ENCODE measurements at regions not wholly inside any gene's neighbourhood (a gene's known extent, or its start where the extent isn't known, plus 50 kb on each side); places are given as distances from the start of the nearest gene placed in this dataset.

GRCh38 chr11:130553306-130553705 lies 104.9 kb downstream of the ADAMTS15 start:
- ATAC-seq (ENCODE audit: low read depth), result no peak
- no peak for DNase-seq
- CTCF ChIA-PET, result no interaction called here
- Mint-ChIP-seq H3K27ac (no peak overlapping the region), H3K4me3 (no peak overlapping the region), H3K9me3 (no peaks in the 10 kb centered on the region), H3K27me3 (peaks cover 6% of the 10 kb centered on the region), H3K36me3 (ENCODE audit: low read depth) (no peaks in the 10 kb centered on the region), H3K4me1 (no peaks in the 10 kb centered on the region)
- no peak for TF ChIP-seq CTCF (IDR thresholded peaks at IDR 0.05)
- POLR2A ChIA-PET, result no interaction called here
- intact Hi-C loops (cut with micrococcal nuclease), result no loop called here

- POLR2A ChIA-PET, result no interaction called here
- TF ChIP-seq CTCF (IDR thresholded peaks at IDR 0.05), result no peak
These were observed 106.0 kb downstream of the ADAMTS15 start for GRCh38 chr11:130554241-130555055.

GRCh38 chr11:130555251-130555841 lies 106.9 kb downstream of the ADAMTS15 start:
- ChIA-PET POLR2A (no interaction called here), CTCF (no interaction called here)
- ATAC-seq (ENCODE audit: low read depth) (no peak), DNase-seq (no peak)
- no peaks in the 10 kb centered on the region for H3K36me3 Mint-ChIP-seq (ENCODE audit: low read depth)
- intact Hi-C loops (cut with micrococcal nuclease), result no loop called here
- H3K27ac Mint-ChIP-seq, result no peak overlapping the region
- H3K9me3 Mint-ChIP-seq, result peaks cover 2% of the 10 kb centered on the region
- peaks cover 6% of the 10 kb centered on the region for H3K27me3 Mint-ChIP-seq
- no peaks in the 10 kb centered on the region for H3K4me1 Mint-ChIP-seq
- no peak for TF ChIP-seq CTCF (IDR thresholded peaks at IDR 0.05)
- no peak overlapping the region for H3K4me3 Mint-ChIP-seq

More at GRCh38 chr11:130554241-130555055, 106.0 kb downstream of the ADAMTS15 start:
- ATAC-seq (ENCODE audit: low read depth) (no peak), DNase-seq (no peak)
- CTCF ChIA-PET, result no interaction called here
- no peak overlapping the region for H3K27ac Mint-ChIP-seq
- H3K4me1 Mint-ChIP-seq, result no peaks in the 10 kb centered on the region
- H3K9me3 Mint-ChIP-seq, result peaks cover 2% of the 10 kb centered on the region
- H3K27me3 Mint-ChIP-seq, result peaks cover 6% of the 10 kb centered on the region
- no peak overlapping the region for H3K4me3 Mint-ChIP-seq
- H3K36me3 Mint-ChIP-seq (ENCODE audit: low read depth), result no peaks in the 10 kb centered on the region
- intact Hi-C loops (cut with micrococcal nuclease), result no loop called here

- no peak for DNase-seq
- POLR2A ChIA-PET, result no interaction called here
- Mint-ChIP-seq H3K27ac (no peak overlapping the region), H3K4me1 (no peaks in the 10 kb centered on the region), H3K27me3 (peaks cover 5% of the 10 kb centered on the region), H3K4me3 (no peak overlapping the region), H3K36me3 (ENCODE audit: low read depth) (no peaks in the 10 kb centered on the region), H3K9me3 (peaks cover 2% of the 10 kb centered on the region)
- no peak for ATAC-seq (ENCODE audit: low read depth)
- no peak for TF ChIP-seq CTCF (IDR thresholded peaks at IDR 0.05)
- intact Hi-C loops (cut with micrococcal nuclease), result no loop called here
- CTCF ChIA-PET, result no interaction called here
These were observed 111.7 kb downstream of the ADAMTS15 start for GRCh38 chr11:130560000-130560780.

- intact Hi-C loops (cut with micrococcal nuclease), result no loop called here
- ChIA-PET CTCF (no interaction called here), POLR2A (no interaction called here)
- Mint-ChIP-seq H3K27me3 (peaks cover 2% of the 10 kb centered on the region), H3K4me1 (no peaks in the 10 kb centered on the region), H3K9me3 (peaks cover 2% of the 10 kb centered on the region), H3K36me3 (ENCODE audit: low read depth) (no peaks in the 10 kb centered on the region), H3K27ac (no peak overlapping the region), H3K4me3 (no peak overlapping the region)
- DNase-seq (no peak), ATAC-seq (ENCODE audit: low read depth) (no peak)
- no peak for TF ChIP-seq CTCF (IDR thresholded peaks at IDR 0.05)
These were observed 112.3 kb downstream of the ADAMTS15 start for GRCh38 chr11:130560781-130561109.

Measured in activated B cell treated with CpG ODN at 0.5 μM for 24 hours (primary cell).